ENCODE measurements at regions not wholly inside any gene's neighbourhood (a gene's known extent, or its start where the extent isn't known, plus 50 kb on each side); places are given as distances from the start of the nearest gene placed in this dataset.

- no peaks in the 10 kb centered on the region for H3K9me2 ChIP-seq (ENCODE audit: insufficient read depth, low read length)
- no peak overlapping the region for H3K27ac ChIP-seq (ENCODE audit: low read length)
- no peaks in the 10 kb centered on the region for H4K20me1 ChIP-seq (ENCODE audit: insufficient read depth)
- TF ChIP-seq EZH2 (IDR thresholded peaks at IDR 0.05; ENCODE audit: borderline replicate concordance, insufficient read depth, low read length, poor library complexity, severe bottlenecking) (no peak), POLR2AphosphoS5 (IDR thresholded peaks at IDR 0.05) (no peak), EP300 (conservative IDR thresholded peaks at IDR 0.05; ENCODE audit: poor library complexity, severe bottlenecking) (no peak), SMC3 (conservative IDR thresholded peaks at IDR 0.05; ENCODE audit: poor library complexity) (no peak), REST (IDR thresholded peaks at IDR 0.05; ENCODE audit: borderline replicate concordance) (no peak), TAF1 (IDR thresholded peaks at IDR 0.05; ENCODE audit: low read depth) (no peak), MXI1 (conservative IDR thresholded peaks at IDR 0.05; ENCODE audit: poor library complexity, severe bottlenecking) (no peak), RAD21 (conservative IDR thresholded peaks at IDR 0.05) (no peak)
- TF ChIP-seq, protein P1, sequence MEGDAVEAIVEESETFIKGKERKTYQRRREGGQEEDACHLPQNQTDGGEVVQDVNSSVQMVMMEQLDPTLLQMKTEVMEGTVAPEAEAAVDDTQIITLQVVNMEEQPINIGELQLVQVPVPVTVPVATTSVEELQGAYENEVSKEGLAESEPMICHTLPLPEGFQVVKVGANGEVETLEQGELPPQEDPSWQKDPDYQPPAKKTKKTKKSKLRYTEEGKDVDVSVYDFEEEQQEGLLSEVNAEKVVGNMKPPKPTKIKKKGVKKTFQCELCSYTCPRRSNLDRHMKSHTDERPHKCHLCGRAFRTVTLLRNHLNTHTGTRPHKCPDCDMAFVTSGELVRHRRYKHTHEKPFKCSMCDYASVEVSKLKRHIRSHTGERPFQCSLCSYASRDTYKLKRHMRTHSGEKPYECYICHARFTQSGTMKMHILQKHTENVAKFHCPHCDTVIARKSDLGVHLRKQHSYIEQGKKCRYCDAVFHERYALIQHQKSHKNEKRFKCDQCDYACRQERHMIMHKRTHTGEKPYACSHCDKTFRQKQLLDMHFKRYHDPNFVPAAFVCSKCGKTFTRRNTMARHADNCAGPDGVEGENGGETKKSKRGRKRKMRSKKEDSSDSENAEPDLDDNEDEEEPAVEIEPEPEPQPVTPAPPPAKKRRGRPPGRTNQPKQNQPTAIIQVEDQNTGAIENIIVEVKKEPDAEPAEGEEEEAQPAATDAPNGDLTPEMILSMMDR (IDR thresholded peaks at IDR 0.05; ENCODE audit: poor library complexity, severe bottlenecking), result no peak
- no peaks in the 10 kb centered on the region for H3F3A ChIP-seq (ENCODE audit: insufficient read depth, low read length, poor library complexity, severe bottlenecking)
- H3K36me3 ChIP-seq (ENCODE audit: insufficient read depth, low read length), result no peaks in the 10 kb centered on the region
- H3K4me3 ChIP-seq (ENCODE audit: low read length), result no peak overlapping the region
- no peak overlapping the region for H3K4me2 ChIP-seq (ENCODE audit: low read length)
- no peak overlapping the region for H3K9ac ChIP-seq (ENCODE audit: low read length)
- H3K9me3 ChIP-seq (ENCODE audit: low read length), result no peaks in the 10 kb centered on the region
- H2AFZ ChIP-seq (ENCODE audit: low read depth, low read length), result no peak overlapping the region
- no peaks in the 10 kb centered on the region for H3K79me2 ChIP-seq (replicated peaks; ENCODE audit: insufficient read depth, low read length)
- no peaks in the 10 kb centered on the region for H3K27me3 ChIP-seq (ENCODE audit: insufficient read depth, low read depth, low read length)
Measured at GRCh38 chr3:194269610-194270145, 81.5 kb downstream of the CPN2 start.

DNA sequence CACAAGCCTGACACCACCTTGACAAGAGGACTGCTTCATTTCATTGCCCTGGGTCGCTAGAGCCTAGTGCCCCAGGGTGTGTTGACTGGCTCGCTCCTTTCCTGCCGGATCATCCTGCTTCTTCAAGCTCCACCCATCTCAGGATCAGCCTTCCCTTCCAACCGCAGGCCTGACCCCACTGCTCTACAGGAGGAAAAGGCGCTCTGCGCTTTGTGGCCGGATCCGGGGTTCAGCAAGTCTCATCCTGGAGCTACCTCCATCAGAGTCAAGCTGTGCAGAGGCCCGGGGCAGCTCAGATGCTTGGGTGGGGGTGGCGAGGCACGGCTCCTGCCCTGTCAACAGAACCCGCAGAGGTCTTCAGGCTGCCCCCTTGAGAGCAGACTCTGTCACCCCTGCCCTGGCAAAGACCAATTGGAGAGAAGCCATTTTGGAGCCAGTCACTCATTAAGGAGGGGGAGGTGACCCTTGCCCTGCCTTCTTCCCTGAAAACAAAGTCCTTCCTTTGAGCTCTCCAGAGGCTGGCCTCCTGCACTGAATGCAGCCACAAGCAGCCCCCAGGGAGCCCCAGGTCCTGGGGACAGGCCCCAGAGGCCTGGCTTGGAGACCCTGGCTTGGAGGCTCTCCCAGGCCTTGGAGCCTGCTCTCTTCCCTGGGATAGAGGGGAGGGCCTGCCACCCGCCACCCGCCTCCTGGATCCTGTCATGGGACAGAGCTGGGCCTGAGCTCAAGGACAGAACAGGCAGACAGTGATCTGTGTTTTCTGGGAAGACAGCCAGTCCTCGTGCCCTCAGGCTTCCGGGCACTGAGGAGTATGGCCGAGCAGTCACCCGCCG lies 80.3 kb downstream of the CPN2 start:
- no peaks in the 10 kb centered on the region for H3K79me2 ChIP-seq (replicated peaks; ENCODE audit: insufficient read depth, low read length)
- no peaks in the 10 kb centered on the region for H3K9me3 ChIP-seq (ENCODE audit: low read length)
- H3K9ac ChIP-seq (ENCODE audit: low read length), result no peak overlapping the region
- no peaks in the 10 kb centered on the region for H3F3A ChIP-seq (ENCODE audit: insufficient read depth, low read length, poor library complexity, severe bottlenecking)
- no peaks in the 10 kb centered on the region for H4K20me1 ChIP-seq (ENCODE audit: insufficient read depth)
- no peaks in the 10 kb centered on the region for H3K9me2 ChIP-seq (ENCODE audit: insufficient read depth, low read length)
- no peaks in the 10 kb centered on the region for H3K27me3 ChIP-seq (ENCODE audit: insufficient read depth, low read depth, low read length)
- no peak overlapping the region for H3K4me2 ChIP-seq (ENCODE audit: low read length)
- no peak overlapping the region for H2AFZ ChIP-seq (ENCODE audit: low read depth, low read length)
- TF ChIP-seq MXI1 (conservative IDR thresholded peaks at IDR 0.05; ENCODE audit: poor library complexity, severe bottlenecking) (no peak), RAD21 (conservative IDR thresholded peaks at IDR 0.05) (no peak), REST (IDR thresholded peaks at IDR 0.05; ENCODE audit: borderline replicate concordance) (no peak), EP300 (conservative IDR thresholded peaks at IDR 0.05; ENCODE audit: poor library complexity, severe bottlenecking) (no peak), TAF1 (IDR thresholded peaks at IDR 0.05; ENCODE audit: low read depth) (no peak), POLR2AphosphoS5 (IDR thresholded peaks at IDR 0.05) (no peak), EZH2 (IDR thresholded peaks at IDR 0.05; ENCODE audit: borderline replicate concordance, insufficient read depth, low read length, poor library complexity, severe bottlenecking) (no peak), SMC3 (conservative IDR thresholded peaks at IDR 0.05; ENCODE audit: poor library complexity) (no peak)
- TF ChIP-seq, protein P1 (IDR thresholded peaks at IDR 0.05; ENCODE audit: poor library complexity, severe bottlenecking), result no peak
- no peak overlapping the region for H3K4me3 ChIP-seq (ENCODE audit: low read length)
- no peaks in the 10 kb centered on the region for H3K36me3 ChIP-seq (ENCODE audit: insufficient read depth, low read length)
- no peak overlapping the region for H3K27ac ChIP-seq (ENCODE audit: low read length)

Data from neural cell (in vitro differentiated cells).